Astrocyte of the spinal cord (primary cell): ENCODE measurements at regions not wholly inside any gene's neighbourhood (a gene's known extent, or its start where the extent isn't known, plus 50 kb on each side); places are given as distances from the start of the nearest gene placed in this dataset.
"Not testable (repeated sequence)": the region's sequence is repeated elsewhere in the genome, so short reads cannot be mapped to it uniquely, and the experiment has no call there.

Experiments used
- DNase-seq: peaks from one replicate; pipeline ENCODE4 v3.0.0; 2011; ENCODE audit warnings: low read depth, low spot score
- H3K4me3 ChIP-seq: 2 replicates; pipeline ENCODE4 v1.5.1; 2011; ENCODE audit warnings: low read depth, mild to moderate bottlenecking, low read length, moderate library complexity
- CTCF ChIP-seq: IDR thresholded peaks from 2 replicates; pipeline ENCODE4 v1.5.1; 2012; ENCODE audit warnings: low read depth, mild to moderate bottlenecking, low read length, inconsistent platforms
- in situ Hi-C: cut with HindIII; loops from 2 replicates; pipeline ENCODE4 v1.10.0; 2017; ENCODE audit warnings: low sequenced_read_pairs

GRCh38 chr4:126174627-126175026, 859.9 kb downstream of the FAT4 start:
- in situ Hi-C loops = no loop called here
- H3K4me3 ChIP-seq = no peak overlapping the region
- no peak for DNase-seq
- no peak for TF ChIP-seq CTCF

GRCh38 chr4:126180642-126181041, 865.9 kb downstream of the FAT4 start:
- in situ Hi-C loops = no loop called here
- no peak for DNase-seq
- no peak overlapping the region for H3K4me3 ChIP-seq
- TF ChIP-seq CTCF = no peak

GRCh38 chr4:126182336-126182735, 867.6 kb downstream of the FAT4 start:
- TF ChIP-seq CTCF = no peak
- in situ Hi-C loops = no loop called here
- no peak overlapping the region for H3K4me3 ChIP-seq
- no peak for DNase-seq

GRCh38 chr4:126182786-126183185, 868.0 kb downstream of the FAT4 start:
- no peak for TF ChIP-seq CTCF
- DNase-seq = no peak
- no peak overlapping the region for H3K4me3 ChIP-seq
- in situ Hi-C loops = no loop called here

GRCh38 chr4:126183206-126183605, 868.5 kb downstream of the FAT4 start:
- no peak for TF ChIP-seq CTCF
- no peak for DNase-seq
- in situ Hi-C loops = no loop called here

GRCh38 chr4:126191536-126191935, 876.8 kb downstream of the FAT4 start:
- in situ Hi-C loops = no loop called here
- H3K4me3 ChIP-seq = no peak overlapping the region
- TF ChIP-seq CTCF = no peak
- DNase-seq = no peak

More at GRCh38 chr4:126183206-126183605, 868.5 kb downstream of the FAT4 start:
- H3K4me3 ChIP-seq = no peak overlapping the region

- DNase-seq = no peak
- TF ChIP-seq CTCF = no peak
- no peak overlapping the region for H3K4me3 ChIP-seq
- in situ Hi-C loops = no loop called here
Observed at GRCh38 chr4:126192506-126192905, 877.8 kb downstream of the FAT4 start.

- DNase-seq, in situ Hi-C loops, H3K4me3 ChIP-seq: not testable (repeated sequence)
Observed at GRCh38 chr4:126201251-126202138, 886.7 kb downstream of the FAT4 start.
